ENCODE measurements at regions not wholly inside any gene's neighbourhood (a gene's known extent, or its start where the extent isn't known, plus 50 kb on each side); places are given as distances from the start of the nearest gene placed in this dataset.
"Not testable (repeated sequence)": the region's sequence is repeated elsewhere in the genome, so short reads cannot be mapped to it uniquely, and the experiment has no call there.

DNA sequence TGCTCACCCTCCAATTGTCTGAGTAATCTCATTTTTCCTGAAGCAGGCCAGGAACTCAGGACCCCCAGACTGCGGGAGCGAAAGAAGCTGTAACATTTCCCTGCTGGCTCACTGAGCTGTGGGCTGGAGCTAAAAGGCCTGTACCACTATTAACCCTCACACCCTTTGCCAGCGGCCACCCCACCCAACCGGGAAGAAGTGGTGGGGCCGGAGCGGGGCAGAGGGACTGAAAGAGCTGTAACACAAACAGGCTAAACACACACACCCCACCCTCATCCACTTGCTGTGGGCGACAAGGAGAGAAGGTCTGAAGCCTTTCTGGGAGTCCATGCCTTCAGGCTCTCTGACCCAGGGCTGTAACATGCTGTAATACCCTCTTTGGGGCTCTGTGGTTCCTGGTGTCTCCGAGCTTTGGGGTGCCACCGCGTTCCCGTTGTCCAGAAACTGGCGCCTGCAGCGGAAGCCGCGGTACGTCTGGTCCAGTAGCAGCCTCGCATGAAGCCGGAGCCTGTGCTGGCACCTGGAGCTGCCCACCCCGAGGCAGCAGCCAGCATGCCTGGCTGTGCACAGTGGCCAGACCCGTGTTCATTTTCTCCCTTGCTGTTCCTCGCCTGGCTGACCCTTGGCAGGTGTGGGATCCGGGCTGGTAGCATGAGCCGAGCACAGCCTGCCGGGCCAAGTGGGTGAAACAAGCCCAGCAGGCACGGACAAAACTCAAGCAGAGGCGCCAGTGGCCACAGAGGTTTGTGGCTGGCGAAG, 345.5 kb upstream of the MGAT4C start:
- Mint-ChIP-seq H3K9me3 (peaks cover 0 to 14% (median 4%) of the 10 kb centered on the region in 7 donors), H3K27me3 (no peaks in the 10 kb centered on the region), H3K4me1 (no peaks in the 10 kb centered on the region), H3K4me3 (no peak overlapping the region), H3K27ac (no peak overlapping the region), H3K36me3 (no peaks in the 10 kb centered on the region)
- peaks cover 0 to 11% of the 10 kb centered on the region in 2 experiments for H3K9me3 ChIP-seq (ENCODE audit: control insufficient read depth in 2 of 2, low read length in 2 of 2)
- no peak for ATAC-seq (ENCODE audit: low read depth in 2 of 2)
- H3K27me3 ChIP-seq (ENCODE audit: control insufficient read depth, insufficient read depth, low read length), result no peaks in the 10 kb centered on the region
- DNase-seq, result no peak
- H3K4me1 ChIP-seq (ENCODE audit: control insufficient read depth, insufficient read depth, low read length, poor library complexity, severe bottlenecking), result no peaks in the 10 kb centered on the region
- no peaks in the 10 kb centered on the region for H3K36me3 ChIP-seq (ENCODE audit: control insufficient read depth, insufficient read depth, low read length)
- no peak overlapping the region for H3K27ac ChIP-seq (ENCODE audit: insufficient read depth, low read length, poor library complexity, severe bottlenecking)
- H3K4me3 ChIP-seq (ENCODE audit: low read depth, low read length), result no peak overlapping the region

DNA sequence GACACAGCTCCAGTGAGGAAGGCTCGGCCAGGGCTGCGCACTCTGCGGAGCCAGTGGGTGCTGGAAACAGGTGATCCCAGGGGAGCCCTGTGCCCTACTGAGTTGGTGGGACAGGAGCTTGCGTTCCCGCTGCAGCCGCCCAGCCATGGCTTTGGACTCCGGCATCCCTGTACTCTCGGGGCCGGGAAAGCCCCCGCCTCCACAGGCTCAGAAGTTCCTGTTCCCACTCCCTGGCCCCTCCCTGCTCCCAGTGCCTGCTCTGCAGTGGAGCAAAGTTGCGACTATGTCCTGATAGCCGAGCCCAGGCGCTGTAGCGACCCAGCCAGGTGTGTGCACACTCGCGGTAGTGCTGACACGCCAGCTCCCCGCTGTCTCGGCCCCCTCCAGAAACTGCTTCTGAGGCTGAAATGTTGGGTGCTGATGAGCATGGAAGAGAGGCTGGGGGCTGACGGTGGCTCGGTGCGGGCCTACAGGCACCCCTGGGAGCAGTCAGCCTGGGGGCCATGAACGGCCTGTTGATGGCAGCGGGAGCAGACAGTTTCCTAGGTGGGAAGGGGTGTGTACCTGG, 344.6 kb upstream of the MGAT4C start:
- DNase-seq (no peak), ATAC-seq (ENCODE audit: low read depth in 2 of 2) (no peak)
- no peak overlapping the region for H3K4me3 ChIP-seq (ENCODE audit: low read depth, low read length)
- H3K27ac Mint-ChIP-seq, result no peak overlapping the region
- H3K9me3 Mint-ChIP-seq, result peaks cover 0 to 12% (median 5%) of the 10 kb centered on the region in 7 donors
- no peaks in the 10 kb centered on the region for H3K27me3 ChIP-seq (ENCODE audit: control insufficient read depth, insufficient read depth, low read length)
- no peaks in the 10 kb centered on the region for H3K4me1 ChIP-seq (ENCODE audit: control insufficient read depth, insufficient read depth, low read length, poor library complexity, severe bottlenecking)
- H3K4me3 Mint-ChIP-seq, result no peak overlapping the region
- no peaks in the 10 kb centered on the region for H3K4me1 Mint-ChIP-seq
- no peaks in the 10 kb centered on the region for H3K27me3 Mint-ChIP-seq
- no peaks in the 10 kb centered on the region for H3K36me3 ChIP-seq (ENCODE audit: control insufficient read depth, insufficient read depth, low read length)
- H3K36me3 Mint-ChIP-seq, result no peaks in the 10 kb centered on the region
- H3K27ac ChIP-seq (ENCODE audit: insufficient read depth, low read length, poor library complexity, severe bottlenecking), result no peak overlapping the region
- peaks cover 0 to 11% of the 10 kb centered on the region in 2 experiments for H3K9me3 ChIP-seq (ENCODE audit: control insufficient read depth in 2 of 2, low read length in 2 of 2)

DNA sequence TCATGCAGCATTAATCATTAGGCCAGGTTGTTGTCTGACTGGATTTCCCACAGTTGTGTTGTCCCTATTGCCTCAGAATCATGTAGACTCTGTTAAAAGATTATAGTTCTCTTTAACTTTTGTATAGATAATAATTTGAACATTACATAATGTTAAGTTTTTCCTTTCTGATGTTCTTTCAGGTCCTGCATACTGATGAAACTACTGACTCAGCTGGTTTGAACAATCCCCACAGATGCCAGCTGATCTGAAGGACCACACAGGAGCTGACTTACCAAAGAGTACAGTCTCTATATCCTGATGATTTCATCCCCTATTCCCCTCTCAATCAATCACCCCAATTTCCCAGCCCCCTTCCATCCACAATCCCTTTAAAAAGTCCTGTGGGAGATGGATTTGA, 341.2 kb upstream of the MGAT4C start:
- Mint-ChIP-seq H3K27me3 (no peaks in the 10 kb centered on the region), H3K4me1 (peaks cover 0 to 6% (median 0%) of the 10 kb centered on the region in 4 donors), H3K36me3 (no peaks in the 10 kb centered on the region), H3K9me3 (peaks cover 0 to 11% (median 2%) of the 10 kb centered on the region in 7 donors), H3K27ac (no peak overlapping the region), H3K4me3 (no peak overlapping the region)
- DNase-seq (no peak), ATAC-seq (ENCODE audit: low read depth in 2 of 2) (no peak)
- H3K4me1 ChIP-seq (ENCODE audit: control insufficient read depth, insufficient read depth, low read length, poor library complexity, severe bottlenecking), result no peaks in the 10 kb centered on the region
- H3K27me3 ChIP-seq (ENCODE audit: control insufficient read depth, insufficient read depth, low read length), result no peaks in the 10 kb centered on the region
- no peak overlapping the region for H3K27ac ChIP-seq (ENCODE audit: insufficient read depth, low read length, poor library complexity, severe bottlenecking)
- H3K4me3 ChIP-seq (ENCODE audit: low read depth, low read length), result no peak overlapping the region
- peaks cover 0 to 11% of the 10 kb centered on the region in 2 experiments for H3K9me3 ChIP-seq (ENCODE audit: control insufficient read depth in 2 of 2, low read length in 2 of 2)
- H3K36me3 ChIP-seq (ENCODE audit: control insufficient read depth, insufficient read depth, low read length), result no peaks in the 10 kb centered on the region

DNA sequence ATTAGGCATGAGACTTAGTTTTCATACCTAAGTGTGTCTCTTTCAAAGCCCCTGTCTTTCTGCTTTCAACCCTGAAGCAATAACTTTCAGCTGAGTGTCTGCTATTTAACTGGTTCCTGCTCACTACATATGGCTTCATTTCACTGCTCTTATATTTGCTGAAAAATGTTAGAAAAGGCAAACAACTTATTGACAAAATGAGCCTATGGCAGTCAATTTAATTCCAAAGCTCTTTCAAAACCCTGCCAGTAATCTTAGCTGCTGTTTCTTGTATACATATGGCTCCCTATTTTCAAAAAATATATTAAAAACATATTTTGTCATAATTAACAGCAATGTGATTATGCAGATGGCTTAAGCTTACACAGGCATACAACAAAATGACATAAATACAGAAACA, 334.1 kb upstream of the MGAT4C start:
- Mint-ChIP-seq H3K4me3 (no peak overlapping the region), H3K9me3 (peaks cover 0 to 2% (median 0%) of the 10 kb centered on the region in 7 donors), H3K36me3 (no peaks in the 10 kb centered on the region), H3K27me3 (no peaks in the 10 kb centered on the region), H3K27ac (no peak overlapping the region), H3K4me1 (peaks cover 0 to 6% (median 0%) of the 10 kb centered on the region in 4 donors)
- Histone ChIP-seq H3K27ac (ENCODE audit: insufficient read depth, low read length, poor library complexity, severe bottlenecking) (no peak overlapping the region), H3K4me3 (ENCODE audit: low read depth, low read length) (no peak overlapping the region), H3K4me1 (ENCODE audit: control insufficient read depth, insufficient read depth, low read length, poor library complexity, severe bottlenecking) (no peaks in the 10 kb centered on the region), H3K27me3 (ENCODE audit: control insufficient read depth, insufficient read depth, low read length) (no peaks in the 10 kb centered on the region), H3K36me3 (ENCODE audit: control insufficient read depth, insufficient read depth, low read length) (no peaks in the 10 kb centered on the region), H3K9me3 (ENCODE audit: control insufficient read depth in 2 of 2, low read length in 2 of 2) (no peaks in the 10 kb centered on the region)
- DNase-seq (no peak), ATAC-seq (ENCODE audit: low read depth in 2 of 2) (no peak)

DNA sequence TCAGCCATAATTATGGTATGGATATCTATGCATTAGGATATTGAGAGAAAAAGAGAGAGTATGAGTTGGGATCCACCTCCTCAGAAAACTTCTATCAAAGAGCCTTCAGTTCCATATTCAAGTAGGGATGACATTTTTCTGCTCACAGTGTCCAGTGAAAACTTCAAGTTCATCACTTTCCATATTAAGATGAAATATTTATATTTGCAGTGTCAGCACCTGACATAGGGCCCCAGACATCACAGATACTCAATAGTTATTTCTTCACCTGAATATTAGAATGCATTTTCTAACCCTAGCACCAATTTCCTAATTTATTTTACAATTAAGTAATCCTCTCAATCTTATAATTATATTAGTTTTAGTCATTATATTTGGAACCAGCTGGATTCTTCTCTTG, 318.0 kb upstream of the MGAT4C start:
- Mint-ChIP-seq H3K27me3 (no peaks in the 10 kb centered on the region), H3K27ac (no peak overlapping the region), H3K4me3 (no peak overlapping the region), H3K36me3 (no peaks in the 10 kb centered on the region), H3K4me1 (no peaks in the 10 kb centered on the region), H3K9me3 (peaks cover 2 to 20% (median 5%) of the 10 kb centered on the region in 7 donors)
- Histone ChIP-seq H3K27me3 (ENCODE audit: control insufficient read depth, insufficient read depth, low read length) (no peaks in the 10 kb centered on the region), H3K9me3 (ENCODE audit: control insufficient read depth in 2 of 2, low read length in 2 of 2) (peaks cover 0 to 1% of the 10 kb centered on the region in 2 experiments), H3K4me1 (ENCODE audit: control insufficient read depth, insufficient read depth, low read length, poor library complexity, severe bottlenecking) (no peaks in the 10 kb centered on the region), H3K36me3 (ENCODE audit: control insufficient read depth, insufficient read depth, low read length) (no peaks in the 10 kb centered on the region), H3K4me3 (ENCODE audit: low read depth, low read length) (no peak overlapping the region), H3K27ac (ENCODE audit: insufficient read depth, low read length, poor library complexity, severe bottlenecking) (no peak overlapping the region)
- no peak for DNase-seq
- ATAC-seq (ENCODE audit: low read depth in 2 of 2), result no peak

DNA sequence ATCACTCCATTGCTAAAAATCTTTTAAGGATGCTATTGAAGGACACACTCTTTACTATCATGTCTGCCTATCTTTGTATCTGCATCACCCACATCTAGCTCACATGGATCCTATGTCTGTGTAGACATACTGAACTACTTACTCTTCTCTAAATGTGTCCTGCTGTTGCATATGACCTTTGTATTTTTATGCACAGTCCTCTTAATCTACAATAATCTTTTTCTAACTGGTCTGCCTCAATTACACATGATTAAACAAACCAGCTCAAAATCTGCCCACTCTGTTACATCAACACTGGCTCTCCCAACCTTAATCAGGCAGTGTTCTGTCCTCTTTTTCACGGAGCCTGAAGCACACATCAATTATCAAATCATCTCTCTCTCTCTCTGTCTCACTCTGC, 316.3 kb upstream of the MGAT4C start:
- Histone ChIP-seq H3K27me3 (ENCODE audit: control insufficient read depth, insufficient read depth, low read length) (no peaks in the 10 kb centered on the region), H3K9me3 (ENCODE audit: control insufficient read depth in 2 of 2, low read length in 2 of 2) (peaks cover 0 to 1% of the 10 kb centered on the region in 2 experiments), H3K27ac (ENCODE audit: insufficient read depth, low read length, poor library complexity, severe bottlenecking) (no peak overlapping the region), H3K36me3 (ENCODE audit: control insufficient read depth, insufficient read depth, low read length) (no peaks in the 10 kb centered on the region), H3K4me1 (ENCODE audit: control insufficient read depth, insufficient read depth, low read length, poor library complexity, severe bottlenecking) (no peaks in the 10 kb centered on the region), H3K4me3 (ENCODE audit: low read depth, low read length) (no peak overlapping the region)
- no peak for ATAC-seq (ENCODE audit: low read depth in 2 of 2)
- no peak for DNase-seq
- no peak overlapping the region for H3K27ac Mint-ChIP-seq
- peaks cover 0 to 21% (median 4%) of the 10 kb centered on the region in 7 donors for H3K9me3 Mint-ChIP-seq
- no peak overlapping the region for H3K4me3 Mint-ChIP-seq
- no peaks in the 10 kb centered on the region for H3K36me3 Mint-ChIP-seq
- no peaks in the 10 kb centered on the region for H3K27me3 Mint-ChIP-seq
- no peaks in the 10 kb centered on the region for H3K4me1 Mint-ChIP-seq

DNA sequence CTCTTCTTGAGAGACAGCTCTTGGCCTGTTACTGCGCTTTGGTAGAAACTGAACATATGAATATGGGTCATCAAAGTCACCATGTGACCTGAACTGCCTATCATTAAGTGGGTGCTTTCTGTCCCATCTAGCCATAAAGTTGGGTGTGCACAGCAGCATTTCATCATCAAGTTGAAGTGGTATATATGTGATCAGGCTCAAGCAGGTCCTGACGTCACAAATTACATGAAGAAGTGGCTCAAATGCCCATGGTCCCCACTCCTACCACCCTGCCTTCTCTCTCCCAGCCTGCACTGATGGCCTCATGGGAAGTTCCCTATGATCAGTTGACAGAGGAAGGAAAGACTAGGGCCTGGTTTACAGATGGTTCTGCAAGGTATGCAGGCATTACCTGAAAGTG, 308.8 kb upstream of the MGAT4C start:
- Histone ChIP-seq H3K4me1 (ENCODE audit: control insufficient read depth, insufficient read depth, low read length, poor library complexity, severe bottlenecking) (no peaks in the 10 kb centered on the region), H3K27me3 (ENCODE audit: control insufficient read depth, insufficient read depth, low read length) (no peaks in the 10 kb centered on the region), H3K36me3 (ENCODE audit: control insufficient read depth, insufficient read depth, low read length) (no peaks in the 10 kb centered on the region), H3K27ac (ENCODE audit: insufficient read depth, low read length, poor library complexity, severe bottlenecking) (no peak overlapping the region), H3K9me3 (ENCODE audit: control insufficient read depth in 2 of 2, low read length in 2 of 2) (peaks cover 0 to 16% of the 10 kb centered on the region in 2 experiments), H3K4me3 (ENCODE audit: low read depth, low read length) (no peak overlapping the region)
- no peaks in the 10 kb centered on the region for H3K27me3 Mint-ChIP-seq
- no peaks in the 10 kb centered on the region for H3K36me3 Mint-ChIP-seq
- H3K4me1 Mint-ChIP-seq, result no peaks in the 10 kb centered on the region
- H3K4me3 Mint-ChIP-seq, result no peak overlapping the region
- DNase-seq (no peak), ATAC-seq (ENCODE audit: low read depth in 2 of 2) (no peak)
- no peak overlapping the region for H3K27ac Mint-ChIP-seq
- H3K9me3 Mint-ChIP-seq, result peaks cover 0 to 32% (median 13%) of the 10 kb centered on the region in 7 donors

DNA sequence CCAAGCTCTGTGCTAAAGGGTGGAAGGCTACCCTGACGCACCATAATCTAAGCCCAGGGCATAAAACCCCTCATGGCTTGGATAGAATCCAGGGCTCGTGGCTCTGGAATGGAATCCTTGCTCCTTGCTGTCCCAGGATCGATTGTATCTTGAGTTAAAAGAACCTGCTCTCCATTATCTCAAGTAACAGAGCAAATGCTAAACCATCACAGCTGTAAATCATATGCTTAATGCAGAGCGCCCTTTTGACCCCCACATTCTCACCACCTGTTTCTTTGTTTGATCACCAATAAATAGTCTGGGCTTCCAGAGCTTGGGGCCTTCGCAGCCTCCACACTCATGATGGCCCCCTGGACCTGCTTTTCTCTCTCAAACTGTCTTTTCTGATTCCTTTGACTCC, 299.3 kb upstream of the MGAT4C start:
- not testable (repeated sequence) for H3K27me3 Mint-ChIP-seq; DNase-seq; H3K9me3 ChIP-seq (ENCODE audit: control insufficient read depth in 2 of 2, low read length in 2 of 2); H3K4me3 Mint-ChIP-seq; H3K36me3 ChIP-seq (ENCODE audit: control insufficient read depth, insufficient read depth, low read length); H3K27ac Mint-ChIP-seq; H3K4me3 ChIP-seq (ENCODE audit: low read depth, low read length); H3K4me1 Mint-ChIP-seq; H3K36me3 Mint-ChIP-seq; ATAC-seq (ENCODE audit: low read depth in 2 of 2); H3K27me3 ChIP-seq (ENCODE audit: control insufficient read depth, insufficient read depth, low read length); H3K27ac ChIP-seq (ENCODE audit: insufficient read depth, low read length, poor library complexity, severe bottlenecking); H3K4me1 ChIP-seq (ENCODE audit: control insufficient read depth, insufficient read depth, low read length, poor library complexity, severe bottlenecking)
- peaks cover 0 to 21% (median 3%) of the 10 kb centered on the region in 7 donors for H3K9me3 Mint-ChIP-seq
